Aorta (tissue), 5 donors: ENCODE measurements at regions not wholly inside any gene's neighbourhood (a gene's known extent, or its start where the extent isn't known, plus 50 kb on each side); places are given as distances from the start of the nearest gene placed in this dataset.

ENCODE experiments used
- ATAC-seq: fragments of 200-7000 bp; cut with Tn5 transposase; one replicate; pipeline ENCODE4 v1.9.1; 2022; ENCODE audit warnings: moderate library complexity; ENCODE audit not compliant: low FRiP score
- DNase-seq, 2 donors: peaks; one replicate each; pipeline ENCODE4 v3.0.0-alpha.2; 2020
- H3K27ac ChIP-seq, 2 donors: one replicate each; pipeline ENCODE4 v1.5.1; 2013; ENCODE audit warnings: low read length in 2 of 2, mild to moderate bottlenecking in 2 of 2, moderate library complexity in 2 of 2, control low read depth in 1 of 2, inconsistent platforms in 1 of 2, low read depth in 1 of 2
- H3K27me3 ChIP-seq, 2 donors: one replicate each; pipeline ENCODE4 v1.6.1; 2013; ENCODE audit warnings: control low read depth in 1 of 2, low read length in 1 of 2, mild to moderate bottlenecking in 1 of 2, moderate library complexity in 1 of 2; ENCODE audit not compliant: insufficient read depth in 2 of 2, control insufficient read depth in 1 of 2
- H3K36me3 ChIP-seq, 2 donors: one replicate each; pipeline ENCODE4 v1.6.1; 2013; ENCODE audit warnings: control low read depth in 1 of 2, low read length in 1 of 2, mild to moderate bottlenecking in 1 of 2; ENCODE audit not compliant: insufficient read depth in 2 of 2, control insufficient read depth in 1 of 2
- H3K4me1 ChIP-seq, 2 donors: one replicate each; pipeline ENCODE4 v1.6.1; 2013; ENCODE audit warnings: low read length in 2 of 2, control low read depth in 1 of 2, mild to moderate bottlenecking in 1 of 2, moderate library complexity in 1 of 2; ENCODE audit not compliant: insufficient read depth in 2 of 2, control insufficient read depth in 1 of 2
- H3K4me3 ChIP-seq, 2 donors: one replicate each; pipeline ENCODE4 v1.5.1; 2013; ENCODE audit warnings: low read length in 2 of 2, control low read depth in 1 of 2, mild to moderate bottlenecking in 1 of 2
- H3K9me3 ChIP-seq: one replicate; pipeline ENCODE4 v1.6.1; 2013; ENCODE audit warnings: mild to moderate bottlenecking, low read length; ENCODE audit not compliant: control insufficient read depth
- WGBS, 2 donors: extraction: QIAGEN DNeasy Blood & Tissue Kit; methylation state at CpG; one replicate each; pipeline ENCODE4 v1.1.7; 2013; 5-methylcytosine and 5-hydroxymethylcytosine counted together
- intact Hi-C, 2 donors: fragments of 100-400 bp; cut with DNase I; formaldehyde crosslinking; loops; one replicate each; pipeline versions ENCODE4 v1.14.2 to v1.15.0; 2022
- donor health status: healthy with polysubstance abuse.
- donor health status: Bipolar disorder and iron deficiency.
- donor health status: DM: no; HTN: no; CAD: no.
- donor health status: DM: no; HTN: no; CAD: no.
- donor health status: DM: yes; HTN: yes; CAD: no.

GRCh38 chrX:11059933-11060332 lies 51.2 kb upstream of the HCCS start:
- Histone ChIP-seq H3K9me3 (no peaks in the 10 kb centered on the region), H3K27me3 (no peaks in the 10 kb centered on the region), H3K4me3 (no peak overlapping the region), H3K36me3 (no peaks in the 10 kb centered on the region), H3K27ac (no peak overlapping the region), H3K4me1 (no peaks in the 10 kb centered on the region)
- ATAC-seq (no peak), DNase-seq (no peak)
- intact Hi-C loops, result no loop called here
- WGBS, 2 donors, result 61 to 63% methylated on average over 2 of the region's 2 CpGs
